PC-9 (cell line): ENCODE measurements at regions not wholly inside any gene's neighbourhood (a gene's known extent, or its start where the extent isn't known, plus 50 kb on each side); places are given as distances from the start of the nearest gene placed in this dataset.

Source experiments
- BruUV-seq: library from RNA; stranded (reverse); fragments of 400-500 nt; replicated peaks from 2 replicates; lab custom pipeline; 2021; lab: Mats Ljungman, UMichigan
- CTCF ChIA-PET: fragments of 300-600 bp; sonication (Branson Sonifier 250); formaldehyde crosslinking; loops from one replicate; lab custom pipeline; 2022; ENCODE audit warnings: antibody characterized with exemption; lab: Charles Lee
- POLR2A ChIA-PET: fragments of 300-600 bp; sonication (Branson Sonifier 250); formaldehyde crosslinking; loops from one replicate; lab custom pipeline; 2022; ENCODE audit warnings: antibody characterized with exemption; ENCODE audit not compliant: unreplicated experiment; lab: Charles Lee
- DNase-seq, 2 experiments: peaks; one replicate each; pipeline versions ENCODE4 v3.0.0 to v3.0.0-alpha.2; 2015 to 2022; ENCODE audit warnings: mixed read lengths in 1 of 2
- H2AFZ ChIP-seq: fragments of 200-600 bp; sonication (generic); 2 replicates; pipeline ENCODE4 v1.8.1; 2017; ENCODE audit warnings: antibody characterized with exemption
- H3F3A ChIP-seq: fragments of 200-600 bp; sonication (generic); 2 replicates; pipeline ENCODE4 v1.8.1; 2017; ENCODE audit warnings: antibody characterized with exemption, mild to moderate bottlenecking, low read depth; ENCODE audit not compliant: insufficient read depth
- H3K27ac ChIP-seq: fragments of 200-600 bp; sonication (generic); 2 replicates; pipeline ENCODE4 v1.6.1; 2016; ENCODE audit warnings: mixed run types
- H3K27me3 ChIP-seq: fragments of 200-600 bp; sonication (generic); 2 replicates; pipeline ENCODE4 v1.6.1; 2016; ENCODE audit warnings: low read depth, mixed run types; ENCODE audit not compliant: insufficient read depth
- H3K36me3 ChIP-seq: fragments of 200-600 bp; sonication (generic); 2 replicates; pipeline ENCODE4 v1.6.1; 2016; ENCODE audit warnings: low read depth, mixed run types
- H3K4me1 ChIP-seq: fragments of 200-600 bp; sonication (generic); replicated peaks from 2 replicates; pipeline ENCODE4 v1.6.1; 2016; ENCODE audit warnings: mixed run types; ENCODE audit not compliant: insufficient read depth
- H3K4me2 ChIP-seq: fragments of 200-600 bp; sonication (generic); 2 replicates; pipeline ENCODE4 v1.6.1; 2017; ENCODE audit warnings: mixed run types
- H3K4me3 ChIP-seq: fragments of 200-600 bp; sonication (generic); 2 replicates; pipeline ENCODE4 v1.6.1; 2016; ENCODE audit warnings: mixed run types
- H3K79me2 ChIP-seq: fragments of 200-600 bp; sonication (generic); 2 replicates; pipeline ENCODE4 v1.6.1; 2017; ENCODE audit warnings: low read depth, mixed run types
- H3K9me2 ChIP-seq: fragments of 200-600 bp; sonication (generic); 2 replicates; pipeline ENCODE4 v1.8.1; 2017; ENCODE audit warnings: mild to moderate bottlenecking; ENCODE audit not compliant: insufficient read depth
- H3K9me3 ChIP-seq: fragments of 200-600 bp; sonication (generic); 2 replicates; pipeline ENCODE4 v1.8.1; 2016; ENCODE audit warnings: low read depth; ENCODE audit not compliant: insufficient read depth
- H4K20me1 ChIP-seq: fragments of 200-600 bp; sonication (generic); 2 replicates; pipeline ENCODE4 v1.8.1; 2017; ENCODE audit not compliant: insufficient read depth
- CTCF ChIP-seq: fragments of 200-600 bp; sonication (generic); conservative IDR thresholded peaks from 2 replicates; pipeline ENCODE4 v1.6.1; 2017; ENCODE audit warnings: mixed run types, antibody characterized with exemption, mild to moderate bottlenecking, moderate library complexity
- EZH2 ChIP-seq: fragments of 200-600 bp; sonication (generic); IDR thresholded peaks from 2 replicates; pipeline ENCODE4 v1.8.0; 2017; ENCODE audit warnings: antibody characterized with exemption, low read depth
- intact Hi-C: fragments of 100-400 bp; cut with micrococcal nuclease; formaldehyde crosslinking; loops from one replicate; pipeline ENCODE4 v1.10.0; 2022; ENCODE audit not compliant: unreplicated experiment

DNA sequence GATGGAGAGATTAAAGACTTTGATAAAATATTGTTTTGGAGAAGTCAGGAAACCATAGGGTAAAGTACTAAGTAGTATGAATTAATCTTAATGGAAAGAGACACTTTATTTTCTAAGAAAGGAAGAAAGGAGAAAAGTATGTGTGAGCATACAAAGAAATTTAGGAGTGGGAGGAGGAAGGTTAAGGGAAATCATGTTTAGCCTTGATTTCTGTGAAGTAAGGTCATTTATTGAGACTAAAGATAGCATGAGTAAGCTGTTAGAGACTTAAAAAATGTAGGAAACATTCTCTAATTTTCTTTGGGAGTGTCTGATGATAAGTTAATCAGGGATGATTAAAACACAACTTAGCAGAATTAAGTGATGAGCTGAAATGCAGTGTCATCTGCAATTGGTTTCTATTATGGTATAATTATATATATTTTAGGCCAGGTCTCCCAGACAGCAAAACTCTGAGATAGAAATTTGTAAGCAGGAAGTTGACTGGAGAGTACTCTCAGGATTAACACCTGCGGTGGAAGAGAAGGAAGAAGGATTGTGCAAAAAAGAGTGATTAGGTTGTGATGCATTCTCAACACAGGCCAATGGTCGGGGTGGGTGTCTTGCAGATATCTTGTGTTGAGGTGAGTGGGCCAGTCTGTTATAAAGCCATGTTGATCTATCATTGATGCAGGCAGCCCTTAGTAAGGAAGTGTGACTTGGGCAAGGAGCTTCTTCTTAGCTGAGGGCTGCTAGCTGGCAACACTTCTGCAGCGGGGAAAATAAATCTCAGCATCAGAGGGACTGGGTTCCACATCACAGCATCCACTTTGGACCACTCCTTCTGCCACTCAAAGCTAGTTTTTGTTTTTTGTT lies 256.2 kb downstream of the AEBP2 start:
- no TSS peak for BruUV-seq
- Histone ChIP-seq H3K79me2 (no peaks in the 10 kb centered on the region), H3F3A (no peaks in the 10 kb centered on the region), H3K4me3 (no peak overlapping the region), H3K36me3 (no peaks in the 10 kb centered on the region), H3K9me3 (no peaks in the 10 kb centered on the region), H3K27me3 (no peaks in the 10 kb centered on the region), H3K4me1 (no peaks in the 10 kb centered on the region), H2AFZ (no peak overlapping the region), H3K27ac (no peak overlapping the region), H3K9me2 (no peaks in the 10 kb centered on the region), H4K20me1 (no peaks in the 10 kb centered on the region), H3K4me2 (no peak overlapping the region)
- DNase-seq: no peak
- ChIA-PET CTCF (no interaction called here), POLR2A (interaction anchor here (0.6 kb wide), 1 partner anchor 166 kb away, joined by 5 read pairs; no protein-coding TSS in a partner anchor)
- intact Hi-C loops: no loop called here
- no peak for TF ChIP-seq EZH2
- TF ChIP-seq CTCF: no peak

- ChIA-PET CTCF (no interaction called here), POLR2A (no interaction called here)
- Histone ChIP-seq H3K27ac (no peak overlapping the region), H3K27me3 (no peaks in the 10 kb centered on the region), H3K4me3 (no peak overlapping the region), H3K79me2 (no peaks in the 10 kb centered on the region), H3K9me2 (no peaks in the 10 kb centered on the region), H3F3A (no peaks in the 10 kb centered on the region), H3K4me2 (no peak overlapping the region), H4K20me1 (no peaks in the 10 kb centered on the region), H2AFZ (no peak overlapping the region), H3K9me3 (no peaks in the 10 kb centered on the region), H3K36me3 (no peaks in the 10 kb centered on the region), H3K4me1 (no peaks in the 10 kb centered on the region)
- BruUV-seq: no TSS peak
- intact Hi-C loops: no loop called here
- no peak for DNase-seq
- TF ChIP-seq CTCF: no peak
- no peak for TF ChIP-seq EZH2
These were observed 261.7 kb downstream of the AEBP2 start for GRCh38 chr12:19700969-19701368.

GRCh38 chr12:19704966-19705365 lies 265.7 kb downstream of the AEBP2 start:
- no peak overlapping the region for H3K4me3 ChIP-seq
- BruUV-seq: no TSS peak
- H3K36me3 ChIP-seq: no peaks in the 10 kb centered on the region
- no peak overlapping the region for H2AFZ ChIP-seq
- no peak for DNase-seq
- no peak overlapping the region for H3K27ac ChIP-seq
- intact Hi-C loops: no loop called here
- no peaks in the 10 kb centered on the region for H4K20me1 ChIP-seq
- no peak overlapping the region for H3K4me2 ChIP-seq
- H3K27me3 ChIP-seq: no peaks in the 10 kb centered on the region
- TF ChIP-seq EZH2: no peak
- no peak for TF ChIP-seq CTCF
- H3K79me2 ChIP-seq: no peaks in the 10 kb centered on the region
- POLR2A ChIA-PET: no interaction called here
- CTCF ChIA-PET: no interaction called here
- H3K4me1 ChIP-seq: no peaks in the 10 kb centered on the region
- H3K9me3 ChIP-seq: no peaks in the 10 kb centered on the region
- no peaks in the 10 kb centered on the region for H3F3A ChIP-seq
- no peaks in the 10 kb centered on the region for H3K9me2 ChIP-seq
